ENCODE measurements at regions not wholly inside any gene's neighbourhood (a gene's known extent, or its start where the extent isn't known, plus 50 kb on each side); places are given as distances from the start of the nearest gene placed in this dataset.

GRCh38 chr16:22665048-22665797, 148.7 kb upstream of the HS3ST2 start:
- H3K36me3 ChIP-seq (ENCODE audit: insufficient read depth, low read length) = no peaks in the 10 kb centered on the region
- no peak overlapping the region for H3K27ac ChIP-seq (ENCODE audit: low read depth, low read length)
- no peak overlapping the region for H2AFZ ChIP-seq (ENCODE audit: low read length, unreplicated experiment)
- H3K4me1 ChIP-seq (ENCODE audit: control insufficient read depth, insufficient read depth, low read length, unreplicated experiment) = no peaks in the 10 kb centered on the region
- H3K79me2 ChIP-seq (ENCODE audit: control insufficient read depth, insufficient read depth, low read length, unreplicated experiment) = no peaks in the 10 kb centered on the region
- H3K27me3 ChIP-seq (ENCODE audit: insufficient read depth, low read length) = peaks cover 86% of the 10 kb centered on the region
- no peak overlapping the region for H3K4me3 ChIP-seq (ENCODE audit: low read depth, low read length)

GRCh38 chr16:22665803-22666202, 148.2 kb upstream of the HS3ST2 start:
- no peaks in the 10 kb centered on the region for H3K36me3 ChIP-seq (ENCODE audit: insufficient read depth, low read length)
- H3K79me2 ChIP-seq (ENCODE audit: control insufficient read depth, insufficient read depth, low read length, unreplicated experiment) = no peaks in the 10 kb centered on the region
- no peak overlapping the region for H3K27ac ChIP-seq (ENCODE audit: low read depth, low read length)
- peaks cover 86% of the 10 kb centered on the region for H3K27me3 ChIP-seq (ENCODE audit: insufficient read depth, low read length)
- no peaks in the 10 kb centered on the region for H3K4me1 ChIP-seq (ENCODE audit: control insufficient read depth, insufficient read depth, low read length, unreplicated experiment)
- H3K4me3 ChIP-seq (ENCODE audit: low read depth, low read length) = no peak overlapping the region
- H2AFZ ChIP-seq (ENCODE audit: low read length, unreplicated experiment) = no peak overlapping the region

DNA sequence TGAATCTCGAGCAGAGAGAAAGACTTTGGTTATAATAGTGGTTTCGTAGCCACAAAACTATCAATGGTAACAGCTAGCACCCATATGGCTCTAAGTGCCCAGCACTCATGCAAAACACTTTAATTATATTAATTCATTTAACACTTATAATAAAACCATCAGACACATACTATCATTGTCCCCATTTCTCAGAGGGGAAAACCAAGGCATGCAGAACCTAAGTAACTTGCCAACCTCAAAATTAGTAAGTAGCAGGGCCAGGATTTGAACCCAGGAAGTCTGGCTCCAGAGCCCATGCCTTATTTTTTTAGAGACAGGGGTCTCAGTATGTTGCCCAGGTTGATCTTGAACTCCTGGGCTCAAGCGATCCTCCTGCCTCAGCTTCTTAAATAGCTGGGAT, 145.6 kb upstream of the HS3ST2 start:
- H3K36me3 ChIP-seq (ENCODE audit: insufficient read depth, low read length) = no peaks in the 10 kb centered on the region
- H3K4me3 ChIP-seq (ENCODE audit: low read depth, low read length) = no peak overlapping the region
- H3K27ac ChIP-seq (ENCODE audit: low read depth, low read length) = no peak overlapping the region
- H3K27me3 ChIP-seq (ENCODE audit: insufficient read depth, low read length) = peaks cover 78% of the 10 kb centered on the region
- H3K4me1 ChIP-seq (ENCODE audit: control insufficient read depth, insufficient read depth, low read length, unreplicated experiment) = no peaks in the 10 kb centered on the region
- H2AFZ ChIP-seq (ENCODE audit: low read length, unreplicated experiment) = no peak overlapping the region
- H3K79me2 ChIP-seq (ENCODE audit: control insufficient read depth, insufficient read depth, low read length, unreplicated experiment) = no peaks in the 10 kb centered on the region

GRCh38 chr16:22670044-22670536, 143.9 kb upstream of the HS3ST2 start:
- Histone ChIP-seq H2AFZ (ENCODE audit: low read length, unreplicated experiment) (no peak overlapping the region), H3K27me3 (ENCODE audit: insufficient read depth, low read length) (peaks cover 77% of the 10 kb centered on the region), H3K36me3 (ENCODE audit: insufficient read depth, low read length) (no peaks in the 10 kb centered on the region), H3K4me3 (ENCODE audit: low read depth, low read length) (no peak overlapping the region), H3K27ac (ENCODE audit: low read depth, low read length) (no peak overlapping the region), H3K79me2 (ENCODE audit: control insufficient read depth, insufficient read depth, low read length, unreplicated experiment) (no peaks in the 10 kb centered on the region), H3K4me1 (ENCODE audit: control insufficient read depth, insufficient read depth, low read length, unreplicated experiment) (no peaks in the 10 kb centered on the region)

GRCh38 chr16:22670551-22671041, 143.4 kb upstream of the HS3ST2 start:
- H2AFZ ChIP-seq (ENCODE audit: low read length, unreplicated experiment) = no peak overlapping the region

GRCh38 chr16:22671301-22672076, 142.5 kb upstream of the HS3ST2 start:
- peaks cover 78% of the 10 kb centered on the region for H3K27me3 ChIP-seq (ENCODE audit: insufficient read depth, low read length)
- H3K27ac ChIP-seq (ENCODE audit: low read depth, low read length) = no peak overlapping the region
- H3K36me3 ChIP-seq (ENCODE audit: insufficient read depth, low read length) = no peaks in the 10 kb centered on the region
- no peak overlapping the region for H3K4me3 ChIP-seq (ENCODE audit: low read depth, low read length)
- H2AFZ ChIP-seq (ENCODE audit: low read length, unreplicated experiment) = no peak overlapping the region
- H3K4me1 ChIP-seq (ENCODE audit: control insufficient read depth, insufficient read depth, low read length, unreplicated experiment) = no peaks in the 10 kb centered on the region
- no peaks in the 10 kb centered on the region for H3K79me2 ChIP-seq (ENCODE audit: control insufficient read depth, insufficient read depth, low read length, unreplicated experiment)

More at GRCh38 chr16:22670551-22671041, 143.4 kb upstream of the HS3ST2 start:
- Histone ChIP-seq H3K79me2 (ENCODE audit: control insufficient read depth, insufficient read depth, low read length, unreplicated experiment) (no peaks in the 10 kb centered on the region), H3K4me1 (ENCODE audit: control insufficient read depth, insufficient read depth, low read length, unreplicated experiment) (no peaks in the 10 kb centered on the region), H3K4me3 (ENCODE audit: low read depth, low read length) (no peak overlapping the region), H3K27ac (ENCODE audit: low read depth, low read length) (no peak overlapping the region), H3K27me3 (ENCODE audit: insufficient read depth, low read length) (peaks cover 76% of the 10 kb centered on the region), H3K36me3 (ENCODE audit: insufficient read depth, low read length) (no peaks in the 10 kb centered on the region)

GRCh38 chr16:22672830-22673210, 141.1 kb upstream of the HS3ST2 start:
- Histone ChIP-seq H3K36me3 (ENCODE audit: insufficient read depth, low read length) (no peaks in the 10 kb centered on the region), H3K79me2 (ENCODE audit: control insufficient read depth, insufficient read depth, low read length, unreplicated experiment) (no peaks in the 10 kb centered on the region), H3K4me1 (ENCODE audit: control insufficient read depth, insufficient read depth, low read length, unreplicated experiment) (no peaks in the 10 kb centered on the region), H3K4me3 (ENCODE audit: low read depth, low read length) (no peak overlapping the region), H3K27ac (ENCODE audit: low read depth, low read length) (no peak overlapping the region), H2AFZ (ENCODE audit: low read length, unreplicated experiment) (no peak overlapping the region), H3K27me3 (ENCODE audit: insufficient read depth, low read length) (peaks cover 81% of the 10 kb centered on the region)

DNA sequence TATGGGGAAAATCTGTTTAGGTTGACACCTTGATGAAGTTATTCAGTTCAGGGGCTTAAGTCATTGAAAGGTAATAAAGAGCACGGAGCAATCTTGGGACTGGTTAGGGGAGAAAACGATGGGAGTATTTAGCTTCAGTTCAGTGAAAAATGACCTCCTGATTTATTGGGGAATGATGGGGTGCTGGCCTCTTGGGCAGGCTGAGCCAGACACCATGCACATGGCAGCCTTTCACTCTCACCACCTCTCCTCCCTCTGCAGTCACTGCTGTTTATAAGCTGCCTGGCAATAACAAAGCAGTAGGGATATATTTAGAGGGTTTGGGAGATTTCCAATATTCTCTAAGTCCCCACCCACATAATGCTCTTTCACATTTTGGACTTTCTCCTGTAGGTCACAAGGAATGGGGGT, 140.5 kb upstream of the HS3ST2 start:
- Histone ChIP-seq H3K4me1 (ENCODE audit: control insufficient read depth, insufficient read depth, low read length, unreplicated experiment) (no peaks in the 10 kb centered on the region), H3K27me3 (ENCODE audit: insufficient read depth, low read length) (peaks cover 81% of the 10 kb centered on the region), H3K36me3 (ENCODE audit: insufficient read depth, low read length) (no peaks in the 10 kb centered on the region), H3K79me2 (ENCODE audit: control insufficient read depth, insufficient read depth, low read length, unreplicated experiment) (no peaks in the 10 kb centered on the region), H3K27ac (ENCODE audit: low read depth, low read length) (no peak overlapping the region), H3K4me3 (ENCODE audit: low read depth, low read length) (no peak overlapping the region), H2AFZ (ENCODE audit: low read length, unreplicated experiment) (no peak overlapping the region)

GRCh38 chr16:22674832-22675191, 139.2 kb upstream of the HS3ST2 start:
- H3K27me3 ChIP-seq (ENCODE audit: insufficient read depth, low read length) = peaks cover 85% of the 10 kb centered on the region
- no peak overlapping the region for H2AFZ ChIP-seq (ENCODE audit: low read length, unreplicated experiment)
- no peaks in the 10 kb centered on the region for H3K79me2 ChIP-seq (ENCODE audit: control insufficient read depth, insufficient read depth, low read length, unreplicated experiment)
- H3K36me3 ChIP-seq (ENCODE audit: insufficient read depth, low read length) = no peaks in the 10 kb centered on the region
- H3K4me3 ChIP-seq (ENCODE audit: low read depth, low read length) = no peak overlapping the region
- no peaks in the 10 kb centered on the region for H3K4me1 ChIP-seq (ENCODE audit: control insufficient read depth, insufficient read depth, low read length, unreplicated experiment)
- H3K27ac ChIP-seq (ENCODE audit: low read depth, low read length) = no peak overlapping the region

DNA sequence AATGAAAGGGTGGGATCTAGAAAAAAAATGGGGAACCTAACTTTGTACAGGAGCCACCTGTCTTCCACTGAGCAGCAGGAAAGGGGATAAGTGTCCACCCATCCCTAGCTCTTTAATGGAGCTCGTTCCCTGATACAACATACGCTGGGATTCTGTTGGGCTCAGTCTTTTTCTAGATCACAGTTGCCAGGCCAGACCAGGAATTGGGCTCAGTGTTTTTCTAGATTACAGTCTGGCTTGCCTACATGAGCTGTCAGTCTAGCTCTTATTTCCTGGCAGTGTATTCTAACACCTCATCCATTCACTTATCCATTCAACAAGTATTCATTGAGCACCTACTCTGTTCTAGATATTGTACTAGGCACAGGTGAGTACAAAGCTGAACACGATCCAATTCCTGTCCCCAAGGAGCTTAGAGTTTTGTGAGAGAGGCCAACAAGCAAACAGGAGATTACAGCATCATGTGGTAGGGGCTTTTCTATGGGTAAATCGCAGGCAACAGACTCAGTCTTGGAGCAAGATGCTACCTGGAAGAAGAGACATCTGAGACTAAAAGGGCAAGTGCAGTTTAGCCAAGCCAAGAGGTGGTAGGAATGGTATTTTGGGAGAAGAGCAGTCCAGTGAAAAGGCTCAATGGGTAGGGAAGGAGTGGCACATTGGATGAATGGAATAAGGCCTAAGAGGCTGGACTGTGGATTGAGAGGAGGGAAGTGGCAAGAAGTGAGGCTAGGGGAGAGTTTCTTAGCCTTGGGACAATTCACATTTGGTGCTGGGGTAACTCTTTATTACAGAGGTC, 138.0 kb upstream of the HS3ST2 start:
- Histone ChIP-seq H3K4me1 (ENCODE audit: control insufficient read depth, insufficient read depth, low read length, unreplicated experiment) (no peaks in the 10 kb centered on the region), H3K4me3 (ENCODE audit: low read depth, low read length) (no peak overlapping the region), H3K27ac (ENCODE audit: low read depth, low read length) (no peak overlapping the region), H3K79me2 (ENCODE audit: control insufficient read depth, insufficient read depth, low read length, unreplicated experiment) (no peaks in the 10 kb centered on the region), H2AFZ (ENCODE audit: low read length, unreplicated experiment) (no peak overlapping the region), H3K36me3 (ENCODE audit: insufficient read depth, low read length) (no peaks in the 10 kb centered on the region), H3K27me3 (ENCODE audit: insufficient read depth, low read length) (peaks cover 86% of the 10 kb centered on the region)

Data from ACC112 (cell line).